ENCODE measurements at regions not wholly inside any gene's neighbourhood (a gene's known extent, or its start where the extent isn't known, plus 50 kb on each side); places are given as distances from the start of the nearest gene placed in this dataset.

DNA sequence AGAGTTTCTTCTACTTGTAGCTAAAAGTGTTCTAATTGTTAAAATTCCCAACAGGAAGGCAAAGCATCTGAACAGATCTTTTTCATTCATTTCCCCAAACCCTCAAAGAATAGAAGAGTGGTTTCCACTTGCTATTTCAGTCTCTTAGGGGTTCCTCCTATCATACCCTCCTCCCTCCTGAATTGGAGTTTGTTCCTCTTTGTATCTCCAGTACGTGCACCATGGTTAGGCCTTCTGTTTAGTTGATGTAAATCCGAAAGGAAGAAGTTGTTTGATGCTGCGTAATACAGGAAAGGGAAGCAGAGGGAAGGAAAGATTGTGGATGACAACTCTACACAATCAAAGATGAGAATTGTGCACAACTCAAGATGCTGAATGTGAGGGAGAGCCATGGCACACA lies 303.6 kb downstream of the PIK3R1 start:
- TF ChIP-seq, protein P1, sequence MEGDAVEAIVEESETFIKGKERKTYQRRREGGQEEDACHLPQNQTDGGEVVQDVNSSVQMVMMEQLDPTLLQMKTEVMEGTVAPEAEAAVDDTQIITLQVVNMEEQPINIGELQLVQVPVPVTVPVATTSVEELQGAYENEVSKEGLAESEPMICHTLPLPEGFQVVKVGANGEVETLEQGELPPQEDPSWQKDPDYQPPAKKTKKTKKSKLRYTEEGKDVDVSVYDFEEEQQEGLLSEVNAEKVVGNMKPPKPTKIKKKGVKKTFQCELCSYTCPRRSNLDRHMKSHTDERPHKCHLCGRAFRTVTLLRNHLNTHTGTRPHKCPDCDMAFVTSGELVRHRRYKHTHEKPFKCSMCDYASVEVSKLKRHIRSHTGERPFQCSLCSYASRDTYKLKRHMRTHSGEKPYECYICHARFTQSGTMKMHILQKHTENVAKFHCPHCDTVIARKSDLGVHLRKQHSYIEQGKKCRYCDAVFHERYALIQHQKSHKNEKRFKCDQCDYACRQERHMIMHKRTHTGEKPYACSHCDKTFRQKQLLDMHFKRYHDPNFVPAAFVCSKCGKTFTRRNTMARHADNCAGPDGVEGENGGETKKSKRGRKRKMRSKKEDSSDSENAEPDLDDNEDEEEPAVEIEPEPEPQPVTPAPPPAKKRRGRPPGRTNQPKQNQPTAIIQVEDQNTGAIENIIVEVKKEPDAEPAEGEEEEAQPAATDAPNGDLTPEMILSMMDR (CRISPR knock-in tag; IDR thresholded peaks at IDR 0.05): no peak
- TF ChIP-seq, protein P2, sequence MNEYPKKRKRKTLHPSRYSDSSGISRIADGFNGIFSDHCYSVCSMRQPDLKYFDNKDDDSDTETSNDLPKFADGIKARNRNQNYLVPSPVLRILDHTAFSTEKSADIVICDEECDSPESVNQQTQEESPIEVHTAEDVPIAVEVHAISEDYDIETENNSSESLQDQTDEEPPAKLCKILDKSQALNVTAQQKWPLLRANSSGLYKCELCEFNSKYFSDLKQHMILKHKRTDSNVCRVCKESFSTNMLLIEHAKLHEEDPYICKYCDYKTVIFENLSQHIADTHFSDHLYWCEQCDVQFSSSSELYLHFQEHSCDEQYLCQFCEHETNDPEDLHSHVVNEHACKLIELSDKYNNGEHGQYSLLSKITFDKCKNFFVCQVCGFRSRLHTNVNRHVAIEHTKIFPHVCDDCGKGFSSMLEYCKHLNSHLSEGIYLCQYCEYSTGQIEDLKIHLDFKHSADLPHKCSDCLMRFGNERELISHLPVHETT (CRISPR knock-in tag; conservative IDR thresholded peaks at IDR 0.05): no peak
- TF ChIP-seq, protein P3, sequence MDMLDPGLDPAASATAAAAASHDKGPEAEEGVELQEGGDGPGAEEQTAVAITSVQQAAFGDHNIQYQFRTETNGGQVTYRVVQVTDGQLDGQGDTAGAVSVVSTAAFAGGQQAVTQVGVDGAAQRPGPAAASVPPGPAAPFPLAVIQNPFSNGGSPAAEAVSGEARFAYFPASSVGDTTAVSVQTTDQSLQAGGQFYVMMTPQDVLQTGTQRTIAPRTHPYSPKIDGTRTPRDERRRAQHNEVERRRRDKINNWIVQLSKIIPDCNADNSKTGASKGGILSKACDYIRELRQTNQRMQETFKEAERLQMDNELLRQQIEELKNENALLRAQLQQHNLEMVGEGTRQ (IDR thresholded peaks at IDR 0.05; ENCODE audit: low read depth, low read length): no peak
- TF ChIP-seq, protein P3 (CRISPR knock-in tag; IDR thresholded peaks at IDR 0.05; ENCODE audit: borderline replicate concordance): no peak
- TF ChIP-seq THAP11 (CRISPR knock-in tag; IDR thresholded peaks at IDR 0.05): no peak
- no peak for TF ChIP-seq FOXP1 (IDR thresholded peaks at IDR 0.05)
- no peak for TF ChIP-seq FOXP1 (CRISPR knock-in tag; IDR thresholded peaks at IDR 0.05)
- TF ChIP-seq, protein P4, sequence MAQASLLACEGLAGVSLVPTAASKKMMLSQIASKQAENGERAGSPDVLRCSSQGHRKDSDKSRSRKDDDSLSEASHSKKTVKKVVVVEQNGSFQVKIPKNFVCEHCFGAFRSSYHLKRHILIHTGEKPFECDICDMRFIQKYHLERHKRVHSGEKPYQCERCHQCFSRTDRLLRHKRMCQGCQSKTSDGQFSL (CRISPR knock-in tag; IDR thresholded peaks at IDR 0.05): no peak
- no peak for TF ChIP-seq ZNF274 (CRISPR knock-in tag; IDR thresholded peaks at IDR 0.05)
- TF ChIP-seq, protein P5, sequence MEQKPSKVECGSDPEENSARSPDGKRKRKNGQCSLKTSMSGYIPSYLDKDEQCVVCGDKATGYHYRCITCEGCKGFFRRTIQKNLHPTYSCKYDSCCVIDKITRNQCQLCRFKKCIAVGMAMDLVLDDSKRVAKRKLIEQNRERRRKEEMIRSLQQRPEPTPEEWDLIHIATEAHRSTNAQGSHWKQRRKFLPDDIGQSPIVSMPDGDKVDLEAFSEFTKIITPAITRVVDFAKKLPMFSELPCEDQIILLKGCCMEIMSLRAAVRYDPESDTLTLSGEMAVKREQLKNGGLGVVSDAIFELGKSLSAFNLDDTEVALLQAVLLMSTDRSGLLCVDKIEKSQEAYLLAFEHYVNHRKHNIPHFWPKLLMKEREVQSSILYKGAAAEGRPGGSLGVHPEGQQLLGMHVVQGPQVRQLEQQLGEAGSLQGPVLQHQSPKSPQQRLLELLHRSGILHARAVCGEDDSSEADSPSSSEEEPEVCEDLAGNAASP (CRISPR knock-in tag; IDR thresholded peaks at IDR 0.05; ENCODE audit: borderline replicate concordance): no peak
- no peak for TF ChIP-seq JUN (CRISPR knock-in tag; IDR thresholded peaks at IDR 0.05)
- TF ChIP-seq SUZ12 (IDR thresholded peaks at IDR 0.05; ENCODE audit: low read depth, low read length): no peak
- TF ChIP-seq MAFF (IDR thresholded peaks at IDR 0.05; ENCODE audit: low read depth, low read length): no peak
- no peak for TF ChIP-seq MED13 (CRISPR knock-in tag; IDR thresholded peaks at IDR 0.05)

All from HepG2 (cell line).